Raji (cell line): ENCODE measurements at regions not wholly inside any gene's neighbourhood (a gene's known extent, or its start where the extent isn't known, plus 50 kb on each side); places are given as distances from the start of the nearest gene placed in this dataset.

Source experiments
- POLR2A ChIP-seq: IDR thresholded peaks from 2 replicates; pipeline ENCODE4 v1.6.1; 2011; ENCODE audit warnings: low read depth, low read length, control low read depth; ENCODE audit not compliant: insufficient read depth

GRCh38 chr2:8389431-8390108 is 292.3 kb upstream of the ID2 start:
- no peak for TF ChIP-seq POLR2A

DNA sequence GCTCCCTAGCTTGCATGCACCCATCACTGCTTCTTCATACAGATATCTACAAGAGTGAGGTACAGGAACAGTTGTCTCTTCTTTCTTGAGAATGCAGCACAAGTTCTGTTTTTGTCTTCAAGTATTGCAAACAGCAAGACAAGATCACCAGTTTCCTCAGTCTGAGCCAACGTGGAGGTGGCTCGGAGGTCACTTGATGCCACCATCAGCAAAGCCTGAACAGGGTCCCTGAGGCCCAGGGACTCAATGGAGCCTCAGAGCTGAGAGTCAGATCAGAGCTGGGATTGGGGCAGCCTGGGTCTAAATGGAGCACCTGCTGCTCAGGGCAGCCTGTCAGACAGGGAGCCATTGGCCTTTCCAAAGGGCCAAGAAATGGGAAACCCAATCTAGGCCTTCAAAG is 290.7 kb upstream of the ID2 start:
- TF ChIP-seq POLR2A, result no peak

GRCh38 chr2:8391584-8391983 is 290.3 kb upstream of the ID2 start:
- TF ChIP-seq POLR2A, result no peak

- no peak for TF ChIP-seq POLR2A
These were observed 289.6 kb upstream of the ID2 start for GRCh38 chr2:8392098-8392866.

DNA sequence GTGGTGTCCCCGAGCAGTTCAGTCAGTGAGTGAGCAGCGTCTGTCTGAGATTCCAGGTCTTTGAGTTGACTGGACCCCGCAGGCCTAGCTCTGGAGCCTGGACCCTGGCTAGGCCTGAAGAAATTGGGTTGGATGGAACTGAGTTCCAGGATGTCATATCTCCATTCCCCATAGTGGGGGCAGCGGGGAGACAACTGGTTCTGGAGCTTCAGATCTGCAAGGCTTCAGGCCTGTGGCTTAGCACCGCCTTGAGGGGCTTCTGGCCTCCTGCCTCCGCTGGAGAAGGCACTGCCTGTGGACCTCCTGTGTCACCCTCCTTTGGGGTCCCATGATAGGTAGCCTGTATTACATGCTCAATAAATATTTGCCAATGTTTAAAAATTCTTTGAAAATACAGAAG is 288.4 kb upstream of the ID2 start:
- no peak for TF ChIP-seq POLR2A

GRCh38 chr2:8394131-8394530 is 287.7 kb upstream of the ID2 start:
- no peak for TF ChIP-seq POLR2A

- no peak for TF ChIP-seq POLR2A
These were observed 287.1 kb upstream of the ID2 start for GRCh38 chr2:8394569-8395359.

- TF ChIP-seq POLR2A, result no peak
These were observed 286.1 kb upstream of the ID2 start for GRCh38 chr2:8395718-8396117.

DNA sequence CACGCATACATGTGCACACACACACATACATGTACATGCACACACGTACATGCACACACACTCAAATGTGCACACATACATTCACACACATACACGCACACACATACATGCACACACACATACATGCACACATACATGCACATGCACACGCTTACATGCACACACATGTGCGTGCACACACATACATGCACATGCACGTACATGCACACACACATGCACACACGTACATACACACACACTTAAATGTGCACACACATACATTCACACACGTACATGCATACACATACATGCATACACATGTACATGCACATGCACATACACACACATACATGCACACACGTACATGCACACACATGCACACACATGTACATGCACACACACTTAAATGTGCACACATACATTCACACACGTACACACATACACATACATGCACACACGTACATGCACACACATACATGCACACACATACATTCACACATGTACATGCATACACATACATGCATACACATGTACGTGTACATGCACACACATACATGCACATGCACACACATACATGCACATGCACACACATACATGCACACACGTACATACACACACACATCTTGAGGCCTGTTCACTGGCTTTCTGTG is 283.7 kb upstream of the ID2 start:
- TF ChIP-seq POLR2A, result no peak

- TF ChIP-seq POLR2A, result no peak
These were observed 282.1 kb upstream of the ID2 start for GRCh38 chr2:8399731-8400130.

DNA sequence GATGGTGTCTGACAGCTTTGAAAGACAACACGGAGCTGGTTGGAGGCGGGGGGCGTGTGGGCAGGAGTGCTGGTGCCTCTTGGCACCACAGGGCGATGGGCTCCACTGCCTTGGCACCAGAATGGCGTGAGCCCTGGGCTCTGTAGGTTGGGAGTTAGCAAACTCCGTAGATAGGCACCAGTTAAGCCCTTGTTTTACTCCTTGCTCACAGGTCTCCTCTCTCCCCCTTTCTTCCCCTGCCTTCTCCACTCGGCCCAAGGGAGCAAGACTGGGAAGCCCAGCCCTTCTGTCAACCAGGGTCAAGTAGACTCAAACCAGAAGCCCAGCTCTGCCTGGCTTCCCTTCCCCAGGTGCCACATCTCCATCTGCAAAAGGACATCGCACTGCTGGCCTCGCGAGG is 281.7 kb upstream of the ID2 start:
- no peak for TF ChIP-seq POLR2A

- no peak for TF ChIP-seq POLR2A
These were observed 279.6 kb upstream of the ID2 start for GRCh38 chr2:8402222-8402621.

GRCh38 chr2:8403876-8404275 is 278.0 kb upstream of the ID2 start:
- TF ChIP-seq POLR2A, result no peak

- no peak for TF ChIP-seq POLR2A
These were observed 276.5 kb upstream of the ID2 start for GRCh38 chr2:8405334-8405733.

DNA sequence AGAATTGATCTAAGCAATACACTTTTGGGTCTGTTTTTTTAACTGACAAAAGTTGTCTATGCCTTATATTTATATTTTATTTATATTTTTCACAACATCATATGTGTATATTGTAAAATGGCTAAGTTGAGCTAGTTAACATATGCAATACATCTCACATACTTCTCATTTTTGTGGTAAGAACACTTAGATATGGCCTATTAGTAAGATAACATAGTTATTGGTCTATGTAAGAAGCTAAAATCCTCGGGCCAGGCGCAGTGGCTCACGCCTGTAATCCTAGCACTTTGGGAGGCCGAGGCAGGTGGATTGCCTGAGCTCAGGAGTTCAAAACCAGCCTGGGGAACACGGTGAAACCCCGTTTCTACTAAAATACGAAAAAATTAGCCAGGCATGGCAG is 275.6 kb upstream of the ID2 start:
- TF ChIP-seq POLR2A, result no peak
